Parathyroid adenoma (tissue), 2 donors: ENCODE measurements at regions not wholly inside any gene's neighbourhood (a gene's known extent, or its start where the extent isn't known, plus 50 kb on each side); places are given as distances from the start of the nearest gene placed in this dataset.

Experiments used
- H2AFZ ChIP-seq: fragments of 300-600 bp; sonication (generic); one replicate; pipeline ENCODE4 v1.7.0; 2017; ENCODE audit warnings: antibody characterized with exemption, mild to moderate bottlenecking
- H3K27ac ChIP-seq: fragments of 300-600 bp; sonication (generic); one replicate; pipeline ENCODE4 v1.7.0; 2017
- H3K27me3 ChIP-seq: fragments of 300-600 bp; sonication (generic); one replicate; pipeline ENCODE4 v1.7.0; 2017; ENCODE audit warnings: low read length; ENCODE audit not compliant: control insufficient read depth, insufficient read depth
- H3K36me3 ChIP-seq: fragments of 300-600 bp; sonication (generic); one replicate; pipeline ENCODE4 v1.7.0; 2017; ENCODE audit warnings: low read length; ENCODE audit not compliant: control insufficient read depth, insufficient read depth
- H3K4me1 ChIP-seq: fragments of 300-600 bp; sonication (generic); one replicate; pipeline ENCODE4 v1.7.0; 2017; ENCODE audit warnings: control low read depth
- H3K4me2 ChIP-seq: fragments of 300-600 bp; sonication (generic); one replicate; pipeline ENCODE4 v1.7.0; 2017; ENCODE audit warnings: low read length
- H3K4me3 ChIP-seq: fragments of 300-600 bp; sonication (generic); one replicate; pipeline ENCODE4 v1.7.0; 2017; ENCODE audit warnings: low read depth, low read length
- H3K79me2 ChIP-seq: fragments of 300-600 bp; sonication (generic); one replicate; pipeline ENCODE4 v1.7.0; 2017; ENCODE audit warnings: control low read depth
- H3K9ac ChIP-seq: fragments of 300-600 bp; sonication (generic); one replicate; pipeline ENCODE4 v1.7.0; 2017; ENCODE audit warnings: mild to moderate bottlenecking
- H3K9me3 ChIP-seq: fragments of 300-600 bp; sonication (generic); one replicate; pipeline ENCODE4 v1.7.0; 2017; ENCODE audit warnings: low read length; ENCODE audit not compliant: control insufficient read depth
- TF ChIP-seq, protein P1 (sequence below): fragments of 300-600 bp; sonication (generic); IDR thresholded peaks from one replicate; pipeline ENCODE4 v1.7.0; 2017; ENCODE audit warnings: antibody characterized with exemption, mild to moderate bottlenecking
- donor health status: primary hyperparathyroidism.

DNA sequence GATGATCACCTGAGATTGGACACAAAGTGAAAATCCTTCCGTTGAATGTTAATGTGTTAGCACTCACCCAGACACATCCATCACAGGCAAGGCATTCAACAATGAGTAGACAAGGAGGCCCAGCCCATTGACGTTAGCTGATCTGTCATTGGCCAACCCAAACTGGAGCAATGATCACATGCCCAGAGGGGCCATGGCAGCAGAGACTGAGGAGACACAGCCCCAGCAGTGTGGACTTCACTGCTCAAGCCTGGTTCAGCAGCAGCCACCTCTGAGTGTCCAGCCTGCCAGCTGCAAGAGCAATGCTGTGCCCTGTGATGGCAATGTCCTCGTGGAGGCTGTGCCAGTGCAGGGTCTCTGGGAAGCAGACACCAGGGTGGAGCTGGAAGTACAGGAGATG is 622.2 kb downstream of the AACS start:
- H3K4me1 ChIP-seq = no peaks in the 10 kb centered on the region
- H3K4me2 ChIP-seq = no peak overlapping the region
- no peak overlapping the region for H2AFZ ChIP-seq
- H3K27ac ChIP-seq = no peak overlapping the region
- TF ChIP-seq, protein P1, sequence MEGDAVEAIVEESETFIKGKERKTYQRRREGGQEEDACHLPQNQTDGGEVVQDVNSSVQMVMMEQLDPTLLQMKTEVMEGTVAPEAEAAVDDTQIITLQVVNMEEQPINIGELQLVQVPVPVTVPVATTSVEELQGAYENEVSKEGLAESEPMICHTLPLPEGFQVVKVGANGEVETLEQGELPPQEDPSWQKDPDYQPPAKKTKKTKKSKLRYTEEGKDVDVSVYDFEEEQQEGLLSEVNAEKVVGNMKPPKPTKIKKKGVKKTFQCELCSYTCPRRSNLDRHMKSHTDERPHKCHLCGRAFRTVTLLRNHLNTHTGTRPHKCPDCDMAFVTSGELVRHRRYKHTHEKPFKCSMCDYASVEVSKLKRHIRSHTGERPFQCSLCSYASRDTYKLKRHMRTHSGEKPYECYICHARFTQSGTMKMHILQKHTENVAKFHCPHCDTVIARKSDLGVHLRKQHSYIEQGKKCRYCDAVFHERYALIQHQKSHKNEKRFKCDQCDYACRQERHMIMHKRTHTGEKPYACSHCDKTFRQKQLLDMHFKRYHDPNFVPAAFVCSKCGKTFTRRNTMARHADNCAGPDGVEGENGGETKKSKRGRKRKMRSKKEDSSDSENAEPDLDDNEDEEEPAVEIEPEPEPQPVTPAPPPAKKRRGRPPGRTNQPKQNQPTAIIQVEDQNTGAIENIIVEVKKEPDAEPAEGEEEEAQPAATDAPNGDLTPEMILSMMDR = no peak
- no peaks in the 10 kb centered on the region for H3K27me3 ChIP-seq
- no peaks in the 10 kb centered on the region for H3K36me3 ChIP-seq
- no peaks in the 10 kb centered on the region for H3K79me2 ChIP-seq
- H3K9me3 ChIP-seq = no peaks in the 10 kb centered on the region
- H3K9ac ChIP-seq = no peak overlapping the region
- H3K4me3 ChIP-seq = no peak overlapping the region

DNA sequence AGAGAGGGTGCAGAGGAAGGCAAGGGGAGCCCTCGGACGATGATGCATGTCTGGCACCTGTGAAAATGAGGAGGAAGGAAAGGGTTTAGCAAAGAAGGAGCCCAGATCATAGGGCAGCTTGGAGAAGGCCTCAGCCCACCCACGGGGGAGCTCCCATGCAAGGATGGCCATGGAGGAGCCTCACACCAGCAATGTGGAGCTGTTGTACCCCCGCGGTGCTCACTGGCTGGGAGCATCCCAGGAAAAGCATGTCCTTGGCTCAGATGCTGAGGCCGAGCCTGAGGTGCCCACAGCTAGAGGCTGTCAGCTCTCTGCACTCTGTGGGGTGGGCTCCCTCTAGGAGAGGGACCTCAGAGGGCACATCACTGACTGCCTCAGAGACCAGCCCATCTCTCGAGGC is 622.6 kb downstream of the AACS start:
- Histone ChIP-seq H2AFZ (no peak overlapping the region), H3K4me2 (no peak overlapping the region), H3K27ac (no peak overlapping the region), H3K4me3 (no peak overlapping the region), H3K4me1 (no peaks in the 10 kb centered on the region), H3K9ac (no peak overlapping the region), H3K9me3 (no peaks in the 10 kb centered on the region), H3K79me2 (no peaks in the 10 kb centered on the region), H3K36me3 (no peaks in the 10 kb centered on the region), H3K27me3 (no peaks in the 10 kb centered on the region)
- TF ChIP-seq, protein P1 = no peak

DNA sequence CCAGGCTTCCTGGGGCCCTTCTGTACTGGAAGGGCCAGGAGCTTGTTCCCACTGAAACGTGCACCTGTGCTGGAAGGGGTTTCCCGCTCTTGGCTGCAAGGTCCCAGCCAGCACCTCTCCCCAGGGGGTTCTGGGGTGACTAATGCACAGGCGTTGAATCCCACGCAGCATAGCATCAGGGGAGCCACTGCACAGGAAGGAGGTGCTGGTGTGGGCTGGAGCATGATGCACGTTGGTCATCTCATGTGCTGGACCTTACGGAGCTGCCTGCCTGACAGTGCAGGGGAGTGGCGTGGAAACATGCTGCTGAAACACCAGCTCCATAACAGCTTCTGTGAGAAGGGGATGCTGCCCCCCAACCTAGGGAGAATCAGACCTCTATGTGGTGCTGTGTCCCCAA is 623.0 kb downstream of the AACS start:
- no peak overlapping the region for H3K4me2 ChIP-seq
- no peak overlapping the region for H2AFZ ChIP-seq
- TF ChIP-seq, protein P1 = no peak
- H3K27me3 ChIP-seq = no peaks in the 10 kb centered on the region
- H3K36me3 ChIP-seq = no peaks in the 10 kb centered on the region
- H3K9me3 ChIP-seq = no peaks in the 10 kb centered on the region
- no peaks in the 10 kb centered on the region for H3K79me2 ChIP-seq
- no peak overlapping the region for H3K4me3 ChIP-seq
- no peak overlapping the region for H3K9ac ChIP-seq
- no peaks in the 10 kb centered on the region for H3K4me1 ChIP-seq
- no peak overlapping the region for H3K27ac ChIP-seq

DNA sequence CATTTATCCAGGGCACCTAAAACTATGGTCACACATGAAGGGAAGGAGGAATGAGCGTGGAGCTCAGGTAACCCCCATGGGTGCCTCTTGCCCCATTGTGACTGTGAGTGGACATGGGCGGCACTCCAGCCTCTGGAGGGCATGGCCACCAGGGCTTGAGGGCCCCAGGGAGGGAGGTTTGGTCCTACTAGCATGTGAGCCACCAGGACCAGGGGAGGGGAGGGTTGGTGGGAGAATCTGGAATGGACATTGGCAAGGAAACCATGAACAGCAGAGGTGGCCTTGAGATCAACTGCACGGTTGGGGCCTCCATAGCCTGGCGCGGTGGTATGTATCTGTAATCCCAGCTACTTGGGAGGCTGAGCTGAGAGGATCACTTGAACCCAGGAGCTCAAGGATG is 623.6 kb downstream of the AACS start:
- Histone ChIP-seq H3K27me3 (no peaks in the 10 kb centered on the region), H3K9me3 (no peaks in the 10 kb centered on the region), H3K27ac (no peak overlapping the region), H3K4me2 (no peak overlapping the region), H3K9ac (no peak overlapping the region), H3K36me3 (no peaks in the 10 kb centered on the region), H3K4me1 (no peaks in the 10 kb centered on the region), H2AFZ (no peak overlapping the region), H3K79me2 (no peaks in the 10 kb centered on the region), H3K4me3 (no peak overlapping the region)
- TF ChIP-seq, protein P1 = no peak

DNA sequence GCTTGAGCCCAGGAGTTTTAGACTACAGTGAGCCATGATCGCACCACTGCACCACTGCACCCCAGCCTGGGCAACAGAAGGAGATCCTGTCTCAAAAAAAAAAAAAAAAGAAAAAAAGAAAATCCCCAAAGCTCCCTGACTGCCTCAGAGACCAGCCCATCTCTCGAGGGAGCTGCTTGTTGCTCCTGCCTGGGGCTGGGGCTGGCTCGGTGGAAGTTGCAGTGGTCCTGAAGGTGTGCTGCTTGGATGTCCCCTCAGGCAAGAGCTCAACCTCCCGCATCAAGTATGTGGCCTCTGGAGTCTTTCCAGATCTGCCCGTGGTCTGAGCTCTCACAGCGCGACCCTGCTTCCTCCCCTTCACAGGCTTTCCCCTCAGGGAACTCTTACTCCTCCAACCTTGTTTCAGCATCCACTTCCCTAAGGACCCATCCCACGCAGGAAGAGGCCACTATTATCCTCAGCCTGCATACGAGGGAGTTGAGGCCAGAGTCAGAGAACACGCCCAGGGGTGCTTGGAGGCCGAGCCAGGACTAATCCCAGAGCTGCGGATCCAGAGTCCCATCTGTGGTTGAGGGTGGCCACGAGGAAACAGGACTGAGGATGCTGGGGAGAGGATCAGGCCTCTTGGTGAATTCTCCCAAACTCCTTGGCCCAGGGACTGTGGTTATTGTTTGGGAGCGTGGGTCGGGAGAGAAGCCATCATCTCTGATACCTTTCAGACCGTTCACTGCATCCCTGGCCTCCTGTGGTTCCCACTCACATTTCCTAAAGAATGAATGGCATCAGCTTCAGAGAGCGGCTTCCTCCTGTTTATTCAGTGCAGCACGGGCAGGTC is 624.6 kb downstream of the AACS start:
- Histone ChIP-seq H3K4me3 (no peak overlapping the region), H3K79me2 (no peaks in the 10 kb centered on the region), H3K27ac (no peak overlapping the region), H3K9me3 (no peaks in the 10 kb centered on the region), H3K4me2 (no peak overlapping the region), H3K9ac (no peak overlapping the region), H3K36me3 (no peaks in the 10 kb centered on the region), H3K4me1 (no peaks in the 10 kb centered on the region), H2AFZ (no peak overlapping the region), H3K27me3 (no peaks in the 10 kb centered on the region)
- TF ChIP-seq, protein P1 = no peak
